MV-4-11 (cell line): ENCODE measurements at regions not wholly inside any gene's neighbourhood (a gene's known extent, or its start where the extent isn't known, plus 50 kb on each side); places are given as distances from the start of the nearest gene placed in this dataset.

Source experiments
- DNase-seq: peaks from one replicate; lab custom pipeline; 2025; lab: John Stamatoyannopoulos, UW

- DNase-seq, result no peak
Observed at GRCh38 chr17:79369001-79369400, 241.8 kb downstream of the RBFOX3 start.

GRCh38 chr17:79368521-79368920 lies 242.3 kb downstream of the RBFOX3 start:
- no peak for DNase-seq

DNA sequence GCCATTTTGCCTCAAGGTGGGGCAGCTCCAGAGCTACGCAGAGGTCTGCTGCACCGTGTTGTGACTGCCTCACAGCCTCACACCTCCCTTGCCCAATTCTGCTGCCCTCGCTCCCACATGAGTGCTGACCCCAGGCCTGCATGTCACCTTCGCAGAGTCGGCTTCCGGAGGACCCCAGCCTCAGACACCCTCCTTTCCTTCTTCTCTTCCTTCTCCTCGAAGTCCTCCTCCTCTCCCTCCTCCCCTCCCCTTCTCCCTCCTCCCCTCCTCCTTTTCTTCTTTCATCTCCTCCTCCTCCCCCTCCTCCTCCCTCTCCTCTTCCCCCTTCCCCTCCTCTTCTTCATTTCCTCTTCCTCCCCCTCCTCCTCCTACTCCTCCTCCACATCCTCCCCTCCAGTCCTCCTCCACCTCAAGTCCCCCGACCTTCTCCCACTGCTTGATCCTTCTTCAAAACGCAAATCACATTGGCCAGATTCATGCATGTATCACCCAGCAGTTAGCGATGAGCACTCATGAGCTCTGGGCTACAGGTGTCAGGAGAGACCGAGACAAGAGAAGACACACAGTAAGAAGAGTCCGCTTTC lies 243.8 kb downstream of the RBFOX3 start:
- DNase-seq, result no peak

DNA sequence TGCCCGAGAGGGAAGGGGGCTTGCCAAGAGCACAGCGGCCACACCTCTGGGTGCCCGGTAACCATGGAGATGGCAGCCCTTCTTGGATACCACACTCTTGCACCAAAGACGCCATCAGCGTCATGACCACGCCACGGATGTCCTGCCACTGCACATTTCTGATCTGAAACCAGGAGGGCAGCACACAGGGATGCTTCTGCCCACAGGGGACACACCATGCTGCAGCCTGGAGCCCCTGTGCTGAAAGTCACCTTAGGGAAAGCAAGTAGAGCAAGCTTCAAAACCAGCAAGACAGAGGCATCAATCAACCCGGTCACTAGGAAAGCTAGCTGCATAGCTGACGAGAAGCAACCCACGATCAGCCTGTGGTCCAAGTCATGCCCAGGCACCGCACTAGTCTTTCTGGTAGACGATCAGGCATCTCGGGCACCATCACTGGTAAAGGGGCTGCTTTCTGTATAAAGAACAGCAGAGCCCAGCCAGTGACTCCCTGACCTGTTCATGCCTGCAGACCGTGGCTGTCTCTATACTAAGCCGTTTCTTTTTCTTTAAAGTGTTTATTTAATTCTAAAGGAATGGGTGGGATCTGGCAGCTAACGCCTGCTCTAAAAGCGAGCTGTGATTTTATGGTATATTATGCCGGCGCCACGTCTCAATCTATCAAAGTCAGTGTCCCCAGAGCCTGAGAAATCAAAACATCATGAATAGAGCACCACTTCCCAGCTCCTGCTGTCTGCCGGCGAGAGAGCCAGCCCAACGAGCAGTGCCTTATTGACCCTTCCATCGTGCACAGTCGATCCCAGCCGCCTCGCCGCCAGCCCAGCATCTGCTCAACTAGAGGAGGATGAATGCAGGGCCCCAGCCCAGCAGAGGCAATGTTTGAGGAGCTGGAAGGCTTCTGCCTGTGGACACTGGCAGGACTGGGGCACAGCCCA lies 244.7 kb downstream of the RBFOX3 start:
- DNase-seq, result no peak

DNA sequence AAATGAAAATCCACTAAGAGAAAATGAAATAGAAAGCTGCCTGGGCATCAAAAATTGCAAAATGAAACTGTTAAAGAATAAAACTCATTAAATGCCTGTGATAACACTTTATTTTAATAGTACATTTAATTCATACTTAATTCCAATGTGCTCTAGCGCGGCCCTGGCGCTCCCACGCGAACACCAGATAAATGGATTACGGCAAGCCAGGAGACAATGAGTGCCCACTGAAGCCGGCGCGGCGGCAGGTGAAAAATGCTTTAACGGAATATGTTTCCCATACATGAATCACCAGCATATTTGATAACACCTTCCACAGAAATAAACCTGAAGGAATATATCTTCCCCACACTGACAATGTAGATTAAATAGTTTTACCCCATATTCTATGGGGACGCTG lies 245.5 kb downstream of the RBFOX3 start:
- DNase-seq, result no peak

DNA sequence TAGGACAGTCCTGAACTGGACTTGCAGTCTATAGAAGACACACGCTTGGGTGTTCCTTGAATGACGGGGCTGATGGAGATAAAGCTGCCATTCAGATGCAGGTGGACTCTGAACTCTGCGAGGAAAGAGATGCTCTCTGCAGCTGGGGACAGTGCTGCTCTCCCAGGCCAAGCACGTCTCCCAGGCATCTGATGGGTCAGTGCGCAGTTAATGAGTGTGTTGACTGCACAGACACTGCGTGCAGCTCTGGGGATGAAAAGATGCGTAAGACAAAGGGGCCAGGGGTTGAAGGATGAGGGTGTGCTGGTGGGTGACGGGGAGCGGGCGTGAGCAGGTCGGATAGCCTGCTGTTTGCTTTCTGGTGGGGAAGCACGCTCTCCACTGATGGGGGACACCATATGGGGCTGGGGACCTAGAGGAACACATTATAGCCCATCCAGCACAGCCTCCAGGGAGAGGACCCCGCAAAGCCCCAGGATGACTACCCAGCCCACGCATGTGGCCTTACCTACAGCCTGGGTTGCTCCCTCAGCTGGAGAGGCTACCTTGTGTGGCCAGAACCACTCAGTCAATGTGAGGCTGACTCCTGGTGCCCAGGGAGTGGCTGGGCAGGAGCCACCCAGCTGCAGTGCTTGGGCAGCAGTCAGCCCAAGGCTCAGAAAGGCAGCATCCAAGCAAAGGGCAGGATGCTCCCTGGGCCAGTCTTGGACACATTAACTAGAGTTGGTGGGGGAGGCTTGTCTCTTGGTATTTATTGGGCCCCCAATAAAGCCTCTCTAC lies 246.3 kb downstream of the RBFOX3 start:
- DNase-seq, result no peak

DNA sequence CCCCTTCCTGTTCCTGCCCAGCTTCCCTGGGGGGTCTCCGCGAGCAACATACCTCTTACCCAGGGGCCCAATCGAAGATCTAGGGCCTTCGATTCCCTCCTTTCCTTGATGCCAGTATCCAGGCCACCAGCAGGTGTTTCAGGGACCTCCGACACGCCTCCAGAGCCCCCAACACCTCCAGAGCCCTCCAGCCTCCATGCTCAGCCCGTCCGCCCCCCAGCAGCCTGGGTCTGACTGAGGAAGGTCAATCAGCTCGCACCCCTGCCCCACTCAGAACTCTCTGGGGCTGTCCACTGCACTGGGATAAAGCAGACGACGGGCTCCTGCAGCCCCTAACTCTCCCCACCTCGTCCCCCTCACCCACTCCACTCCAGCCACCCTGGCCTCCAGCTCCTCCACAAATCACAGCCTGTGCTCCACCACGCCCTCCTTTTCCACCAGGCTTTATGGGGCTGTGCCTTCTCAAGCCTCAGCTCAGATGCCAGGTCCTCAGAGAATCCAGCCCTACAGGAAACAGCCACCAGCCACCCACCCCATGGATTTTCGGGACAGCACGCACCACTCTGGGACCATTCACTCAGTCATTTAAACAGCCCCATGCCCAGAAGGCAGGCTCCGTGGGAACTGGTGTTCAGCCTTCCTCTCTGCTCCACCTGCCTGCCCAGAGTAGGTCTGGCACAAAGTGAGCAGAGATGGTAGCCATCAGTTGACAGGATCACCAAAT lies 247.1 kb downstream of the RBFOX3 start:
- no peak for DNase-seq

- DNase-seq, result no peak
Observed at GRCh38 chr17:79362772-79363305, 248.0 kb downstream of the RBFOX3 start.

DNA sequence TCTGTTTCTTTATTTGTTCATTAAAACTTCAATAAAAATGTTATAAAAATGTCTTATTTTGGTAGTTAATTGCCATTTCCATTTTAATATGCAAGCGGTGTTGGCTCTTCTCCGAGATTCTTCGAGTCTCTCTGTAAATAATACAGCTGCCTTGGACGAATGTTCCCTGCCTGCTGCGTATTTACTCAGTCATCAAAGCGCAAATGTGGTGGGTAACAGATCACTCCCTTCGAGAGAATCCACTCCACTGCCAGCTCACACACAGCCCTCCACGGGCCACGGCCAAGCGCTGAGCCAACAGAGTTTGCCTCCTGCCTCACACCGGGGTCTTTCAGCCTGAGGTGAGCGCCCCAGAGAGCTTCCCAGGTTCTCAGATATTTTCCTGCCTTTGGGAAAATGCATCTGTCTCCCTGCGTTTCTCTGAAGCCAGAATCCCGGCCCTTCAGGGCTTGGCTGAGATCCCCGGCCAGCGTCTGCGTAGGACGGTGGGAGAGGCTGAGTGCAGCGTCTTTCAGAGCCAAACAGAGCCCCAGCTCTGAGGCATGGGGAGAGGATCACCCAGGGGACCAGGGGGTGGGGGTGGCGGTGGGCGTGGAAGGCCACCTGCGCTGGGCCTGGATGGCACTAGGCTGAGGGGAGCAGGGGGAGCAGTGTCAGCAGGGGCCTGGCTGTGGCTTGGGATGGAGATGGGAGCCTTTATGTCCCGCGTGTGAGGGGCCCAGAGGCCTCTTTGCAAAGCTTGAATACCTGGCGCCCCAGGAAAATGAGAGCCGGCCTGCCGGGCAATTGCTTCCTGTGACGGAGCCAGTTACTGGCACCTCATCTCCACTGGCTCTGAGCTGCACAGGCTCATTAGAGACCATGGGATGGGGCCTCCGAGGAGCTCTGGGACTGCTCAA lies 248.7 kb downstream of the RBFOX3 start:
- no peak for DNase-seq

- no peak for DNase-seq
Observed at GRCh38 chr17:79361221-79361734, 249.6 kb downstream of the RBFOX3 start.

DNA sequence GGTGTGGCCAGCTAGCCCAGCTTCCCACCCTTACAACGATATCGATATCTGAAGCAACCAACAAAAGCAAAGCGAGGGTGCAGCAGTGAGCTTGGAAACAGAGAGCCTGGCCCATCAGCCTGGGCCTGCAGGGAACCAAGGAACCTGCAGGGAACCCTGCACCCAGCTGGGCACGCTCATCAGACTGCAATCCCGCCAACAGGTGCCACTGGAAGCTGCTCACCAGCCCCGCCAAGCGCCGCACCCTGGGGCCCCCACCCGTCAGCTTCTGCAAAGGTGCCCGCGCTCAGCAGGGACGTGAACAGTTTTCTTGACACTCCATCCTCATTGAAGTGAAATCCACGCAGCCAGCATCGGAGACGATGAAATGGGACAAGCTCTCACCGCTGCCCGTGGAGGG lies 250.7 kb downstream of the RBFOX3 start:
- no peak for DNase-seq

DNA sequence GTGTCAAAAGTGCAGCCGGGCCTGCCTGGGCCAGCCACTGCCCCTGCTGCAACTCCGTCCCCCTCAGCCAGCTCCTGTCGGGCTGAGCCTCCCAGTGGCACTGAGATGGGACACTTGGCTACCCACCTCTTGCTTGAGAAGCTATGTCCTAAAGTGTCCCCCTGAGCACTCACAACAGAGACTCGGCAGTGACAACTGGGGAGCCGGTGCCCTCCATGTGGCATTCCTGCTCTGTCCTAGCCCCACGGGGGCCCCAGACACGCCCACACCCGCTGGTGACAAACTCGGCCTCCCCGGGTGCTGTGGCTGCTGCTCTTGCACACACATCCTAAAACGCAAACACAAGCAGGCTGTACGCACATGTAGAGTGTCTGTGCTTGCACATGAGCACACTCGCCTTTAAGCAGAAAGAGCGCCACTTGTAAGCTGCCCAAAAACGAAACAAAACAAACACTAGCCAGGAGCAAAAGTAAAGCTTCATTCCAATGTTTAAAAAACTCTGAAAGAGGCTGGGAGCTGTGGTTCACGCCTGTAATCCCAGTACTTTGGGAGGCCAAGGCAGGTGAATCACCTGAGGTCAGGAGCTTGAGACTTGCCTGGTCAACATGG lies 253.9 kb downstream of the RBFOX3 start:
- DNase-seq, result no peak

GRCh38 chr17:79355165-79355564 lies 255.7 kb downstream of the RBFOX3 start:
- DNase-seq, result no peak

GRCh38 chr17:79354173-79354820 lies 256.6 kb downstream of the RBFOX3 start:
- no peak for DNase-seq

DNA sequence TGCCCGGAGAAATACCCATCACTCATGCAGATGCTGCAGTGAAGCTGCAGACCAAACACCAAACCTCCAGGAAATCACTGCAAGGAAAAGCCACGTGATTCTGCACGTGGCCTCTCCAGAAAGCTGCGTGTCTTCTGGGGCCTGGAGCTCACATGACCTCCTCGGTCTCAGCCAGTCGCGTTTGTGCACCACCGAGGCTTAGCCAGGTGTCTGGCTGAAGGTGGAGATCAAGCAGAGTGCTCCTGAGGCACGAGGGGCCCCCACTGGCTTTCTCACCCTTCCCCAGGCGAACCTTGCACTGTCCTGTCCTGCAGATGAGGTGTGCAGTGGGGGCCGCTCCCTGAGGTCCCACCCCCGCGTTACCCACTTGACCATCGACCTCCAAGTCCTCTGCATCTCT lies 257.3 kb downstream of the RBFOX3 start:
- DNase-seq, result no peak

DNA sequence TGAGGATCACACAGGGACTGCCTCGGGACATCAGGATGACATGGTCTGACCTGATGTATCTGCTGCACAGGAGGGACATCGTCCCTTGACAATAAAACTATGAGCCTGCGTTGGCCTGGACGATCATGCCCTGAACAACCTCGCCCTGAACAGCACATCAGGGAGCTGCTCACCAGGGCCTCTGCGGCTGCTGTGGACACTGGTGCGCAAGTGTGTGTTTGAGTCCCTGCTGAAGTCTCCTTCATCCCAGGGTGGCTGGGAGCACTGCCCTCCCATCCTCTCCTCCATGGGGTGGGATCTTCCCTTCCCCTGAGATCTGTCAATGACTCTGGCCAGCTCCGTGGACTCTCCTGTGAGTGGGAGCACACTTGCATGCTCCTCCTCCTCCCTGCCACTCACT lies 257.8 kb downstream of the RBFOX3 start:
- no peak for DNase-seq

DNA sequence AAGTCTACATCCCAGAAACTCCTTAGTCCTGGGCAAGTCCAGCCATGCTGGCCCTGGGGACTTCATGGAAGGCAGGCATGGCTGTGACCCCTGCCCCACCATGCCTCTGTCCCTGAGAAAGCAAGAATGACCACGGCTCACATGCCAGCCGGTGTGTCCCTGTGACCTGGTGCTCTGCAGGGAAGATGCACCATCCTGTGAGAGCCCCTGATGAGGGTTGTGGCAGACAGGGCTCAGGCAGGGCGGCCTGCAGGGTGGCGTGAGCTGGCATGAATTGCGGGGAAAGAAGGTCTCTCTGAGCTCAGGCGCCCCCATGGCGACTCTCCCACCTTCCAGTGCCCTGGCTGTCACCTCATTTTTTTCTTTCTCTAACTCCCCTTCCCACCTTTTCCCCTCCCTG lies 260.3 kb downstream of the RBFOX3 start:
- DNase-seq, result no peak

GRCh38 chr17:79349506-79350400 lies 261.1 kb downstream of the RBFOX3 start:
- no peak for DNase-seq

DNA sequence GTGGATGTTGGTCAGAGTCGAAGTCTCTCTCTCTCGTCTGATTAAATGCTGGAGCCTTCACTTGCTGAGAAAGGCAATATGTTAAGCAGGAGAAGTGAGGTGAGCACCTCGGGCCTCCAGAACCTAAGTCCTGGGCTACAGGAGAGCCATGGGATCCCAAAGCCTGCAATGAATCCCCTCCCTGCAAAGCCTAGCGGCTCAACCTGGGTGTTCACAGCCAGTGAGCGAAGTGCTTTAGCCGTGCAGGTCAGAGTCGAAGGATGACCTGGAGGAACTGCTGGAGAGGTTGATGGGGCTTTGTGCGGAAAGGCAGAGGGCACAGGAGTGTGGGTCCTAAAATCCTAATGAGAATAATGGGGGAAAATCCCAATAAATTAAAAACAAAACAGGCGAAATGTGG lies 267.8 kb downstream of the ENGASE start:
- no peak for DNase-seq
